Neural cell (in vitro differentiated cells): ENCODE measurements at regions not wholly inside any gene's neighbourhood (a gene's known extent, or its start where the extent isn't known, plus 50 kb on each side); places are given as distances from the start of the nearest gene placed in this dataset.
"Not testable (repeated sequence)": the region's sequence is repeated elsewhere in the genome, so short reads cannot be mapped to it uniquely, and the experiment has no call there.

Experiments
- H2AFZ ChIP-seq: fragments of 200-600, 300-800 bp; sonication (generic), shearing (Covaris generic); 2 replicates; pipeline ENCODE4 v1.6.0; 2014; ENCODE audit warnings: low read depth, mild to moderate bottlenecking, antibody characterized with exemption, low read length, moderate library complexity
- H3F3A ChIP-seq: fragments of 200-600 bp; shearing (Covaris generic); 2 replicates; pipeline ENCODE4 v1.6.1; 2016; ENCODE audit warnings: mild to moderate bottlenecking, moderate library complexity, mixed read lengths, antibody characterized with exemption, low read length; ENCODE audit not compliant: insufficient read depth, poor library complexity, severe bottlenecking
- H3K27ac ChIP-seq: fragments of 200-600, 300-800 bp; sonication (generic), shearing (Covaris generic); 2 replicates; pipeline ENCODE4 v1.5.1; 2014; ENCODE audit warnings: mild to moderate bottlenecking, low read length, moderate library complexity
- H3K27me3 ChIP-seq: fragments of 300-800, 200-600 bp; sonication (generic), shearing (Covaris generic); 2 replicates; pipeline ENCODE4 v1.6.0; 2014; ENCODE audit warnings: mild to moderate bottlenecking, low read depth, low read length, moderate library complexity; ENCODE audit not compliant: insufficient read depth
- H3K36me3 ChIP-seq: fragments of 300-800, 200-600 bp; sonication (generic), shearing (Covaris generic); 2 replicates; pipeline ENCODE4 v1.5.1; 2014; ENCODE audit warnings: mild to moderate bottlenecking, antibody characterized with exemption, low read length, moderate library complexity; ENCODE audit not compliant: insufficient read depth
- H3K4me2 ChIP-seq: fragments of 300-800, 200-600 bp; sonication (generic), shearing (Covaris generic); 2 replicates; pipeline ENCODE4 v1.6.0; 2014; ENCODE audit warnings: mild to moderate bottlenecking, low read length
- H3K4me3 ChIP-seq: fragments of 300-800, 200-600 bp; sonication (generic), shearing (Covaris generic); 2 replicates; pipeline ENCODE4 v1.5.1; 2014; ENCODE audit warnings: mild to moderate bottlenecking, low read length, moderate library complexity
- H3K79me2 ChIP-seq: fragments of 200-600 bp; shearing (Covaris generic); replicated peaks from 2 replicates; pipeline ENCODE4 v1.6.0; 2014; ENCODE audit warnings: mild to moderate bottlenecking, low read length, moderate library complexity; ENCODE audit not compliant: insufficient read depth
- H3K9ac ChIP-seq: fragments of 300-800, 200-600 bp; sonication (generic), shearing (Covaris generic); 2 replicates; pipeline ENCODE4 v1.6.1; 2016; ENCODE audit warnings: mild to moderate bottlenecking, low read length, mixed read lengths
- H3K9me2 ChIP-seq: fragments of 200-600 bp; shearing (Covaris generic); 2 replicates; pipeline ENCODE4 v1.6.1; 2016; ENCODE audit warnings: mild to moderate bottlenecking, low read length, mixed read lengths; ENCODE audit not compliant: insufficient read depth
- H3K9me3 ChIP-seq: fragments of 200-600, 300-800 bp; sonication (generic), shearing (Covaris generic); 2 replicates; pipeline ENCODE4 v1.6.1; 2016; ENCODE audit warnings: mild to moderate bottlenecking, mixed run types, low read length, moderate library complexity, mixed read lengths
- H4K20me1 ChIP-seq: fragments of 200-600 bp; shearing (Covaris generic); 2 replicates; pipeline ENCODE4 v1.6.1; 2016; ENCODE audit warnings: mild to moderate bottlenecking, mixed run types; ENCODE audit not compliant: insufficient read depth
- EP300 ChIP-seq: fragments of 450-650 bp; conservative IDR thresholded peaks from 2 replicates; pipeline ENCODE4 v1.6.1; 2014; ENCODE audit warnings: antibody characterized with exemption, mild to moderate bottlenecking, moderate library complexity; ENCODE audit not compliant: poor library complexity, severe bottlenecking
- EZH2 ChIP-seq: fragments of 200-600, 300-800 bp; shearing (Covaris generic), sonication (generic); IDR thresholded peaks from 2 replicates; pipeline ENCODE4 v1.6.1; 2014; ENCODE audit warnings: antibody characterized with exemption, low read length, borderline replicate concordance, mild to moderate bottlenecking; ENCODE audit not compliant: insufficient read depth, poor library complexity, severe bottlenecking
- MXI1 ChIP-seq: fragments of 450-650 bp; conservative IDR thresholded peaks from 2 replicates; pipeline ENCODE4 v1.6.1; 2014; ENCODE audit warnings: antibody characterized with exemption, mild to moderate bottlenecking; ENCODE audit not compliant: poor library complexity, severe bottlenecking
- POLR2AphosphoS5 ChIP-seq: IDR thresholded peaks from 2 replicates; pipeline ENCODE4 v1.6.1; 2012
- RAD21 ChIP-seq: fragments of 450-650 bp; conservative IDR thresholded peaks from 2 replicates; pipeline ENCODE4 v1.6.1; 2014; ENCODE audit warnings: antibody characterized with exemption, mild to moderate bottlenecking, moderate library complexity
- SMC3 ChIP-seq: fragments of 450-650 bp; conservative IDR thresholded peaks from 2 replicates; pipeline ENCODE4 v1.6.1; 2014; ENCODE audit warnings: antibody characterized with exemption, mild to moderate bottlenecking, moderate library complexity; ENCODE audit not compliant: poor library complexity
- TAF1 ChIP-seq: IDR thresholded peaks from 2 replicates; pipeline ENCODE4 v1.6.1; 2012; ENCODE audit warnings: low read depth
- TF ChIP-seq, protein P1 (sequence below): fragments of 450-650 bp; IDR thresholded peaks from 2 replicates; pipeline ENCODE4 v1.5.1; 2014; ENCODE audit warnings: antibody characterized with exemption, mild to moderate bottlenecking, moderate library complexity; ENCODE audit not compliant: poor library complexity, severe bottlenecking
- TF ChIP-seq, protein P2 (sequence below): IDR thresholded peaks from 2 replicates; pipeline ENCODE4 v1.6.1; 2012; ENCODE audit warnings: borderline replicate concordance

DNA sequence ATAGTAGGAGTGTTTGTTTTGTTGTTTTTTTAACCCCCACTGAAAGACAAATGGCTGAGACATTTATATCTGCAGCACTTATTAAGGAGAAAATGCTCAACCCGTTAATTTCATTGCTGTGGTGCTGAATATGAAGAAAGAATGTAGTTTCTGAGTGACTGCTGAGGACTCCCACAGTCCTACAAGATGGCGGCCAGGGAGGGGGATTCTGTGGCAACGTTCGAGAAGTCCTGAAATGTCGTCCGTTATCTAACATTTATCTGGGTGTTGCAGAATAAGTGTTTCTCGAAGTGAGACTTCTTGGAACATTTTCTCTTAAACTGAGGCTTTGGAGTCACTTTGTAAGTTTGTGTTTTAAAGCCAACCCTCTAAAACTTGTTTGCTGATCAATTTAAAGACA is 530.4 kb downstream of the XYLT1 start:
- no peak for TF ChIP-seq RAD21
- no peak for TF ChIP-seq EZH2
- TF ChIP-seq SMC3 = no peak
- TF ChIP-seq, protein P1, sequence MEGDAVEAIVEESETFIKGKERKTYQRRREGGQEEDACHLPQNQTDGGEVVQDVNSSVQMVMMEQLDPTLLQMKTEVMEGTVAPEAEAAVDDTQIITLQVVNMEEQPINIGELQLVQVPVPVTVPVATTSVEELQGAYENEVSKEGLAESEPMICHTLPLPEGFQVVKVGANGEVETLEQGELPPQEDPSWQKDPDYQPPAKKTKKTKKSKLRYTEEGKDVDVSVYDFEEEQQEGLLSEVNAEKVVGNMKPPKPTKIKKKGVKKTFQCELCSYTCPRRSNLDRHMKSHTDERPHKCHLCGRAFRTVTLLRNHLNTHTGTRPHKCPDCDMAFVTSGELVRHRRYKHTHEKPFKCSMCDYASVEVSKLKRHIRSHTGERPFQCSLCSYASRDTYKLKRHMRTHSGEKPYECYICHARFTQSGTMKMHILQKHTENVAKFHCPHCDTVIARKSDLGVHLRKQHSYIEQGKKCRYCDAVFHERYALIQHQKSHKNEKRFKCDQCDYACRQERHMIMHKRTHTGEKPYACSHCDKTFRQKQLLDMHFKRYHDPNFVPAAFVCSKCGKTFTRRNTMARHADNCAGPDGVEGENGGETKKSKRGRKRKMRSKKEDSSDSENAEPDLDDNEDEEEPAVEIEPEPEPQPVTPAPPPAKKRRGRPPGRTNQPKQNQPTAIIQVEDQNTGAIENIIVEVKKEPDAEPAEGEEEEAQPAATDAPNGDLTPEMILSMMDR = no peak
- TF ChIP-seq MXI1 = no peak
- TF ChIP-seq POLR2AphosphoS5 = no peak
- TF ChIP-seq, protein P2, sequence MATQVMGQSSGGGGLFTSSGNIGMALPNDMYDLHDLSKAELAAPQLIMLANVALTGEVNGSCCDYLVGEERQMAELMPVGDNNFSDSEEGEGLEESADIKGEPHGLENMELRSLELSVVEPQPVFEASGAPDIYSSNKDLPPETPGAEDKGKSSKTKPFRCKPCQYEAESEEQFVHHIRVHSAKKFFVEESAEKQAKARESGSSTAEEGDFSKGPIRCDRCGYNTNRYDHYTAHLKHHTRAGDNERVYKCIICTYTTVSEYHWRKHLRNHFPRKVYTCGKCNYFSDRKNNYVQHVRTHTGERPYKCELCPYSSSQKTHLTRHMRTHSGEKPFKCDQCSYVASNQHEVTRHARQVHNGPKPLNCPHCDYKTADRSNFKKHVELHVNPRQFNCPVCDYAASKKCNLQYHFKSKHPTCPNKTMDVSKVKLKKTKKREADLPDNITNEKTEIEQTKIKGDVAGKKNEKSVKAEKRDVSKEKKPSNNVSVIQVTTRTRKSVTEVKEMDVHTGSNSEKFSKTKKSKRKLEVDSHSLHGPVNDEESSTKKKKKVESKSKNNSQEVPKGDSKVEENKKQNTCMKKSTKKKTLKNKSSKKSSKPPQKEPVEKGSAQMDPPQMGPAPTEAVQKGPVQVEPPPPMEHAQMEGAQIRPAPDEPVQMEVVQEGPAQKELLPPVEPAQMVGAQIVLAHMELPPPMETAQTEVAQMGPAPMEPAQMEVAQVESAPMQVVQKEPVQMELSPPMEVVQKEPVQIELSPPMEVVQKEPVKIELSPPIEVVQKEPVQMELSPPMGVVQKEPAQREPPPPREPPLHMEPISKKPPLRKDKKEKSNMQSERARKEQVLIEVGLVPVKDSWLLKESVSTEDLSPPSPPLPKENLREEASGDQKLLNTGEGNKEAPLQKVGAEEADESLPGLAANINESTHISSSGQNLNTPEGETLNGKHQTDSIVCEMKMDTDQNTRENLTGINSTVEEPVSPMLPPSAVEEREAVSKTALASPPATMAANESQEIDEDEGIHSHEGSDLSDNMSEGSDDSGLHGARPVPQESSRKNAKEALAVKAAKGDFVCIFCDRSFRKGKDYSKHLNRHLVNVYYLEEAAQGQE = no peak
- no peak for TF ChIP-seq EP300
- no peaks in the 10 kb centered on the region for H3K9me3 ChIP-seq
- no peaks in the 10 kb centered on the region for H3K36me3 ChIP-seq
- no peak overlapping the region for H3K4me2 ChIP-seq
- H4K20me1 ChIP-seq = no peaks in the 10 kb centered on the region
- H3K4me3 ChIP-seq = no peak overlapping the region
- H3K9ac ChIP-seq = no peak overlapping the region
- H3K27ac ChIP-seq = no peak overlapping the region
- no peaks in the 10 kb centered on the region for H3K27me3 ChIP-seq
- no peaks in the 10 kb centered on the region for H3K79me2 ChIP-seq
- no peak overlapping the region for H2AFZ ChIP-seq
- no peaks in the 10 kb centered on the region for H3F3A ChIP-seq
- no peaks in the 10 kb centered on the region for H3K9me2 ChIP-seq

DNA sequence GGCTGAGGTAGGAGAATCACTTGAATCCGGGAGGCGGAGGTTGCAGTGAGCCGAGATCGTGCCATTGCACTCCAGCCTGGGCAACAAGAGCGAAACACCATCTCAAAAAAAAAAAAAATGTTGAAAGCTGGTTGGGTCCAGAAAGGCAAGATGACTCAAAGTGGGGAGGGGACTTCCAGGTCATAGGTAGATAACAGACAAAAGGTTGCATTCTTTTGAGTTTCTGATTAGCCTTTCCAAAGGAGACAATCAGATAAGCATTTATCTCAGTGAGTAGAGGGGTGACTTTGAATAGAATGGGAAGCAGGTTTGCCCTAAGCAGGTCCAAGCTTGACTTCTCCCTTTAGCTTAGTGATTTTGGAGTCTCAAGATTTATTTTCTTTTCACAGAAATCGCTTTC is 527.9 kb downstream of the XYLT1 start:
- not testable (repeated sequence) for H3K9ac ChIP-seq, H3K27ac ChIP-seq, H3K9me3 ChIP-seq, H3K4me2 ChIP-seq, H4K20me1 ChIP-seq, H3F3A ChIP-seq, H3K79me2 ChIP-seq, H3K36me3 ChIP-seq, H3K27me3 ChIP-seq, H3K9me2 ChIP-seq, H3K4me3 ChIP-seq, H2AFZ ChIP-seq

DNA sequence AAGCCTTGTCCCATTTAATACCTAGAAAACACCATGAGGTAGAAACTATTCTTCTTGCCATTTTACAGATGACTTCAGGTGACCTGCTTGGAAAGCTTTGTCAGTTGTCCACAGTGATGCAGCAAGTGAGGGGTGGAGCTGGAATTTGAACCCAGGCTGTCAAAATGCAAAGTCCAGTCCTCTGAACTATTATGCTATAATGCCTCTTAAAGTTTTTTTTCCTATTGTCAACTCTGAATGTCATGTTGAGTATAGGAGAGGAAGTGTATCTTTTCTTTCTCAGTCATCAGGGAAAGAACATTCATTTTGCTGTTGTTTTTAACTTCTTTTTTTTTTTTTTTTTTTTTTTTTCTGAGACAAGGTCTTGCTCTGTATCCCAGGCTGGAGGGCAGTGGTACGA is 525.6 kb downstream of the XYLT1 start:
- no peak overlapping the region for H3K9ac ChIP-seq
- no peak overlapping the region for H3K4me2 ChIP-seq
- H3K79me2 ChIP-seq = no peaks in the 10 kb centered on the region
- H3K27me3 ChIP-seq = no peaks in the 10 kb centered on the region
- no peak overlapping the region for H2AFZ ChIP-seq
- H3F3A ChIP-seq = no peaks in the 10 kb centered on the region
- no peak overlapping the region for H3K27ac ChIP-seq
- no peaks in the 10 kb centered on the region for H3K9me2 ChIP-seq
- TF ChIP-seq EP300 (no peak), TAF1 (no peak), SMC3 (no peak), RAD21 (no peak), POLR2AphosphoS5 (no peak), EZH2 (no peak), MXI1 (no peak)
- TF ChIP-seq, protein P2 = no peak
- TF ChIP-seq, protein P1 = no peak
- no peaks in the 10 kb centered on the region for H3K9me3 ChIP-seq
- H4K20me1 ChIP-seq = no peaks in the 10 kb centered on the region
- no peak overlapping the region for H3K4me3 ChIP-seq
- no peaks in the 10 kb centered on the region for H3K36me3 ChIP-seq
